Ascending aorta (tissue), 2 donors: ENCODE measurements at regions not wholly inside any gene's neighbourhood (a gene's known extent, or its start where the extent isn't known, plus 50 kb on each side); places are given as distances from the start of the nearest gene placed in this dataset.

Experiments used
- DNase-seq, 2 donors: peaks; one replicate each; pipeline ENCODE4 v3.0.0-alpha.2; 2019; ENCODE audit warnings: low spot score in 2 of 2
- H3K27ac ChIP-seq, 2 donors: fragments of 200-600 bp; sonication (generic); one replicate each; pipeline ENCODE4 v1.5.1; 2016 to 2017; ENCODE audit warnings: mild to moderate bottlenecking in 1 of 2
- H3K27me3 ChIP-seq: fragments of 200-600 bp; sonication (generic); one replicate; pipeline ENCODE4 v1.5.1; 2017
- H3K36me3 ChIP-seq, 2 donors: fragments of 200-600 bp; sonication (generic); one replicate each; pipeline ENCODE4 v1.5.1; 2016
- H3K4me1 ChIP-seq, 2 donors: fragments of 200-600 bp; sonication (generic); one replicate each; pipeline ENCODE4 v1.5.1; 2016 to 2017; ENCODE audit warnings: mild to moderate bottlenecking in 1 of 2
- H3K4me3 ChIP-seq, 2 donors: fragments of 200-600 bp; sonication (generic); one replicate each; pipeline ENCODE4 v1.5.1; 2016 to 2017; ENCODE audit warnings: mild to moderate bottlenecking in 1 of 2
- H3K9me3 ChIP-seq, 2 donors: fragments of 200-600 bp; sonication (generic); one replicate each; pipeline ENCODE4 v1.5.1; 2016
- intact Hi-C: fragments of 100-400 bp; cut with DNase I; formaldehyde crosslinking; loops from one replicate; pipeline ENCODE4 v1.15.1; 2023
- TF ChIP-seq, protein P1 (sequence below), 3 experiments: fragments of 200-600 bp in 2 of 3; fragments of 450-650 bp in 1 of 3; sonication (generic) in 2 of 3; IDR thresholded peaks; one replicate each; pipeline ENCODE4 v1.5.1; 2016 to 2019; ENCODE audit warnings: antibody characterized with exemption in 3 of 3, mild to moderate bottlenecking in 1 of 3, moderate library complexity in 1 of 3

DNA sequence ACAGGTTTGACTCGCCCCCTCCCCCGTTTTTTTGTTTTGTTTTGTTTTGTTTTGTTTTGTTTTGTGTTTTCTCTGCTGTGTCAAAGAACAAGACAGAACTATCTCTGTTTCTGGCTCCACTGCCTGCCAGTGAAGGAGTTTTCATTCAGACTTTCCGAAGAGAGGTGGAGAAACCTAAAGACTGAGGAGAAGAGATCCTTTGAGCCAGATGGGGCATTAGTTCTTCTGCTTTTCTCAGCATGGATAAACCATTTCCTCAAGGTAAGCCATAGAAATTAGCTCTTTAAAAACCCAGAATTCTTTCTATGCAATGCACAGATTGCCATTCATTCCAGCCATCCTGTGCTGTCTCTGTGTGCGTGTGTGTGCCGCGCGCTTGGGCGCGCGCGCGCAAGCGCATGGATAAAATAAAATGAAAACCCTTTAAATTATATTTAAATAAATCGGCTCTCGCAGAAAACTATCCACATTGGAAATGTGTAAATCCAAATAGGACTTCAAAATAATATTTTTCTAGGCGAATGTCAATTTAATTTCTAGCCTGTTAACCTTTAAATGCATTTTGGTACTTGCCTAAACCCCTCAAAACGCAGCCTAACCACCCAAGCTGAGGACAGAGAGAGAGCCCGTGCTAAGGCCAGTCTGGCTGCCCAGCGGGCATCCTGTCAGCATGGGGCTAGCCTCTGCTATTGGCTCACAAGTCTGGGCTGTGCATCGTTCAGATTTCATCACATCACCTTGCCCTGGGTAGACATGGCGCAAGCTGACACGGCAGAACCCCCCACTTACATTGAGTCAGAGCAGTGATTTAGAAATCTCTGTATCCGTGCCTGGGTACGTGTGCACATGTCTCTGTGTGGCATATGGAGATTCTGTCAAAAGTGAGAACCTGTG is 113.0 kb upstream of the VAMP7 start:
- Histone ChIP-seq H3K27ac (peak overlapping the region in 1 of 2 donors; percentile 71), H3K27me3 (no peaks in the 10 kb centered on the region), H3K36me3 (no peaks in the 10 kb centered on the region), H3K9me3 (no peaks in the 10 kb centered on the region), H3K4me3 (peak overlapping the region; percentile 21 to 66), H3K4me1 (no peaks in the 10 kb centered on the region)
- TF ChIP-seq, protein P1, sequence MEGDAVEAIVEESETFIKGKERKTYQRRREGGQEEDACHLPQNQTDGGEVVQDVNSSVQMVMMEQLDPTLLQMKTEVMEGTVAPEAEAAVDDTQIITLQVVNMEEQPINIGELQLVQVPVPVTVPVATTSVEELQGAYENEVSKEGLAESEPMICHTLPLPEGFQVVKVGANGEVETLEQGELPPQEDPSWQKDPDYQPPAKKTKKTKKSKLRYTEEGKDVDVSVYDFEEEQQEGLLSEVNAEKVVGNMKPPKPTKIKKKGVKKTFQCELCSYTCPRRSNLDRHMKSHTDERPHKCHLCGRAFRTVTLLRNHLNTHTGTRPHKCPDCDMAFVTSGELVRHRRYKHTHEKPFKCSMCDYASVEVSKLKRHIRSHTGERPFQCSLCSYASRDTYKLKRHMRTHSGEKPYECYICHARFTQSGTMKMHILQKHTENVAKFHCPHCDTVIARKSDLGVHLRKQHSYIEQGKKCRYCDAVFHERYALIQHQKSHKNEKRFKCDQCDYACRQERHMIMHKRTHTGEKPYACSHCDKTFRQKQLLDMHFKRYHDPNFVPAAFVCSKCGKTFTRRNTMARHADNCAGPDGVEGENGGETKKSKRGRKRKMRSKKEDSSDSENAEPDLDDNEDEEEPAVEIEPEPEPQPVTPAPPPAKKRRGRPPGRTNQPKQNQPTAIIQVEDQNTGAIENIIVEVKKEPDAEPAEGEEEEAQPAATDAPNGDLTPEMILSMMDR (IDR thresholded peaks at IDR 0.05), result no peak
- intact Hi-C loops, result loop anchor here (2.0 to 5.0 kb wide), 4 partner anchors 36 to 551 kb away; partner anchors contain the start of genes SPRY3, TMLHE, VAMP7 and VBP1
- no peak for DNase-seq

DNA sequence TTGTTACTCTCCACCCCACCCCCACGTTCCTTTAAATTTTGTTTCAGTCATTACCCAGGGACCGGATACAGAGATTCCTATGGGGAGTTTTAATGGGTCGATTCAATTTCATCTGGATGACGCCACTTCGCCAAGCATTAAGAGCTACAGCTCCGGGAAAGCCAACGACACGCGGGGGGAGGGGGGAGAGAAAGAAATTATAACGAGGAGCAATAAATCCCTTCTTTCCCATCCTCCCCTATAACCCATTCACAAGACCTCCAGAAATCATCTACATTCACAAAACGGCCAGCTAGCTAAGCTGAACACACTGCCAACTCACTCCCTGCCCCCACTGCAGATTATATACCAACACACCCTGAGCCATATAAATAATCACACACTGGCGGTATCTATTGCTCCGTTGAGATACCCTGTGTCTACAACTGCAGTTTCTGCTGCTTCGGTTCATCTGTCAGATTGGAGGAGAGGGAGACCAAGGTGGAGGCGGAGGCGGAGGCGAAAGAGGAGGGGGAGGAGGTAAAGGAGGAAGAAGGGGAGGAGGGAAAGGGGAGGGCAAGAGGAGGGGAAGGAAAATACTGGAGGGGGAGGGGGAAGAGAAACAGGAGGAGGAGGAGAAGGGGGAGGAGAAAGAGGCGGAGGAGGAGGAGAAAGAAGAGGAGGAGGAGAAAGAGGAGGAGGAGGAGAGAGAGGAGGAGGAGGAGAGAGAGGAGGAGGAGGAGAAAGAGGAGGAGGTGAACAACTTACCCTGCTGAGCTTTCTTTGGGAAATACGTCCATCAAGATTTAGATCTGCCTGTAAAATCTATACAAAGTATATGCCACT is 113.9 kb upstream of the VAMP7 start:
- DNase-seq, result peak in 1 of 2 donors; percentile 76
- Histone ChIP-seq H3K9me3 (no peaks in the 10 kb centered on the region), H3K27ac (peak overlapping the region; percentile 36 to 71), H3K36me3 (no peaks in the 10 kb centered on the region), H3K4me1 (no peaks in the 10 kb centered on the region), H3K27me3 (no peaks in the 10 kb centered on the region), H3K4me3 (peak overlapping the region; percentile 46 to 66)
- TF ChIP-seq, protein P1 (IDR thresholded peaks at IDR 0.05), result no peak
- intact Hi-C loops, result loop anchor here (2.0 to 5.0 kb wide), 4 partner anchors 35 to 550 kb away; partner anchors contain the start of genes SPRY3, TMLHE, VAMP7 and VBP1

- H3K9me3 ChIP-seq, result no peaks in the 10 kb centered on the region
- no peak for DNase-seq
- no peak overlapping the region for H3K4me3 ChIP-seq
- intact Hi-C loops, result loop anchor here (2.0 to 5.0 kb wide), 4 partner anchors 34 to 549 kb away; partner anchors contain the start of genes SPRY3, TMLHE, VAMP7 and VBP1
- no peaks in the 10 kb centered on the region for H3K4me1 ChIP-seq
- no peaks in the 10 kb centered on the region for H3K27me3 ChIP-seq
- H3K27ac ChIP-seq, result peak overlapping the region in 1 of 2 donors; percentile 71
- TF ChIP-seq, protein P1 (IDR thresholded peaks at IDR 0.05), result no peak
- no peaks in the 10 kb centered on the region for H3K36me3 ChIP-seq
Observed at GRCh38 chrX:155766321-155766720, 114.8 kb upstream of the VAMP7 start.

DNA sequence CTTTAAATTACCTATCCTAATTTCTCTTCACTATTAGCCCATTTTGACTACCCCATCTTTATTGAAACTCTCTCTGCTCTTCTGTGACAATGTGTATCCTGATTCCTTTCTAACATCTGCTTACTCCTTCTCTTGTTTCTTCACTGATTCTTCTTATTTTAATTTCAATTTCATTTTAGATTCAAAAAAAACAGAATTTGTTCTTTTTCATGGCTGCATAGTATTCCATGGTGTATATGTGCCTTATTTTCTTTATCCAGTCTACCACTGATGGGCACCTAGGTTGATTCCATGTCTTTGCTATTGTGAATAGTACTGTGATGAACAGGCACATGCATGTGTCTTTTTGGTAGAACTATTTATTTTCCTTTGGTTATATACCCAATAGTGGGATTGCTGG is 120.0 kb upstream of the VAMP7 start:
- intact Hi-C loops, result no loop called here
- Histone ChIP-seq H3K9me3 (no peaks in the 10 kb centered on the region), H3K27me3 (no peaks in the 10 kb centered on the region), H3K4me3 (no peak overlapping the region), H3K4me1 (no peaks in the 10 kb centered on the region), H3K27ac (no peak overlapping the region), H3K36me3 (no peaks in the 10 kb centered on the region)
- DNase-seq, result no peak
- TF ChIP-seq, protein P1 (IDR thresholded peaks at IDR 0.05), result no peak

- intact Hi-C loops, result no loop called here
- H3K36me3 ChIP-seq, result no peaks in the 10 kb centered on the region
- H3K27me3 ChIP-seq, result no peaks in the 10 kb centered on the region
- no peaks in the 10 kb centered on the region for H3K9me3 ChIP-seq
- TF ChIP-seq, protein P1 (IDR thresholded peaks at IDR 0.05), result no peak
- no peaks in the 10 kb centered on the region for H3K4me1 ChIP-seq
- DNase-seq, result no peak
- no peak overlapping the region for H3K4me3 ChIP-seq
- H3K27ac ChIP-seq, result no peak overlapping the region
Observed at GRCh38 chrX:155757046-155757759, 123.9 kb upstream of the VAMP7 start.
